Left lung (tissue), 4 donors: ENCODE measurements at regions not wholly inside any gene's neighbourhood (a gene's known extent, or its start where the extent isn't known, plus 50 kb on each side); places are given as distances from the start of the nearest gene placed in this dataset.
"Not testable (repeated sequence)": the region's sequence is repeated elsewhere in the genome, so short reads cannot be mapped to it uniquely, and the experiment has no call there.

Source experiments
- ATAC-seq: fragments of 200-7000 bp; cut with Tn5 transposase; one replicate; pipeline ENCODE4 v1.9.1; 2020; ENCODE audit warnings: moderate library complexity
- DNase-seq, 4 donors: peaks; one replicate each; pipeline ENCODE4 v3.0.0-alpha.2; 2013 to 2020
- H3K27ac ChIP-seq, 2 donors: fragments of 200-600 bp; sonication (generic) in 1 of 2; one replicate each; pipeline versions ENCODE4 v1.5.0 to v1.8.0; 2020 to 2021
- H3K27me3 ChIP-seq, 2 donors: fragments of 200-600 bp; sonication (generic) in 1 of 2; one replicate each; pipeline versions ENCODE4 v1.5.0 to v1.8.0; 2020 to 2021
- H3K36me3 ChIP-seq, 2 donors: fragments of 200-600 bp; sonication (generic) in 1 of 2; one replicate each; pipeline versions ENCODE4 v1.5.0 to v1.8.0; 2020 to 2021
- H3K4me1 ChIP-seq, 2 donors: fragments of 200-600 bp; one replicate each; pipeline ENCODE4 v1.8.0; 2021
- H3K4me3 ChIP-seq, 2 donors: fragments of 200-600 bp; sonication (generic) in 1 of 2; one replicate each; pipeline versions ENCODE4 v1.5.0 to v1.8.0; 2020 to 2021; ENCODE audit warnings: mild to moderate bottlenecking in 1 of 2
- H3K9me3 ChIP-seq, 2 donors: fragments of 200-600 bp; sonication (generic) in 1 of 2; one replicate each; pipeline versions ENCODE4 v1.5.0 to v1.8.0; 2020 to 2021
- CTCF ChIP-seq, 2 donors: fragments of 200-600 bp; sonication (generic) in 1 of 2; IDR thresholded peaks; one replicate each; pipeline versions ENCODE4 v1.5.0 to v1.8.0; 2021; ENCODE audit warnings: antibody characterized with exemption in 2 of 2
- intact Hi-C, 2 donors: fragments of 100-400 bp; cut with DNase I; formaldehyde crosslinking; loops; one replicate each; pipeline versions ENCODE4 v1.11.2 to v1.14.2; 2022
- donor health status: DM: no; HTN: yes; CAD: no.
- donor health status: DM: no; HTN: no; CAD: no.

GRCh38 chr4:123676890-123677229 lies 280.3 kb downstream of the SPRY1 start:
- no peak overlapping the region for H3K4me3 ChIP-seq
- no peaks in the 10 kb centered on the region for H3K9me3 ChIP-seq
- peak in 1 of 4 donors; percentile 65 for DNase-seq
- H3K27me3 ChIP-seq: no peaks in the 10 kb centered on the region
- no peaks in the 10 kb centered on the region for H3K4me1 ChIP-seq
- H3K27ac ChIP-seq: no peak overlapping the region
- intact Hi-C loops: no loop called here
- no peak for TF ChIP-seq CTCF (IDR thresholded peaks at IDR 0.05)
- ATAC-seq: peak; percentile 72
- H3K36me3 ChIP-seq: no peaks in the 10 kb centered on the region

- no peak for DNase-seq
- no peak for TF ChIP-seq CTCF (IDR thresholded peaks at IDR 0.05)
- peaks cover 0 to 2% of the 10 kb centered on the region in 2 donors for H3K9me3 ChIP-seq
- H3K4me3 ChIP-seq: no peak overlapping the region
- no peak overlapping the region for H3K27ac ChIP-seq
- intact Hi-C loops: no loop called here
- H3K36me3 ChIP-seq: no peaks in the 10 kb centered on the region
- no peaks in the 10 kb centered on the region for H3K27me3 ChIP-seq
- no peak for ATAC-seq
- H3K4me1 ChIP-seq: no peaks in the 10 kb centered on the region
Measured at GRCh38 chr4:123682931-123683330, 286.3 kb downstream of the SPRY1 start.

GRCh38 chr4:123684937-123685336 lies 288.3 kb downstream of the SPRY1 start:
- DNase-seq: peak in 1 of 4 donors; percentile 67
- H3K27ac ChIP-seq, H3K4me1 ChIP-seq, intact Hi-C loops, H3K4me3 ChIP-seq, H3K36me3 ChIP-seq, H3K27me3 ChIP-seq, ATAC-seq: not testable (repeated sequence)
- peaks cover 0 to 15% of the 10 kb centered on the region in 2 donors for H3K9me3 ChIP-seq

- ATAC-seq, H3K4me1 ChIP-seq, H3K27me3 ChIP-seq, H3K4me3 ChIP-seq, H3K9me3 ChIP-seq, DNase-seq, H3K36me3 ChIP-seq, intact Hi-C loops, H3K27ac ChIP-seq: not testable (repeated sequence)
Measured at GRCh38 chr4:123695531-123695930, 298.9 kb downstream of the SPRY1 start.

GRCh38 chr4:123696687-123697086 lies 300.1 kb downstream of the SPRY1 start:
- H3K9me3 ChIP-seq: no peaks in the 10 kb centered on the region
- intact Hi-C loops: no loop called here
- no peak for ATAC-seq
- H3K36me3 ChIP-seq: no peaks in the 10 kb centered on the region
- no peak for TF ChIP-seq CTCF (IDR thresholded peaks at IDR 0.05)
- no peaks in the 10 kb centered on the region for H3K4me1 ChIP-seq
- H3K27me3 ChIP-seq: no peaks in the 10 kb centered on the region
- H3K27ac ChIP-seq: no peak overlapping the region
- no peak overlapping the region for H3K4me3 ChIP-seq
- DNase-seq: no peak

GRCh38 chr4:123698556-123698955 lies 302.0 kb downstream of the SPRY1 start:
- no peaks in the 10 kb centered on the region for H3K9me3 ChIP-seq
- intact Hi-C loops: no loop called here
- no peaks in the 10 kb centered on the region for H3K4me1 ChIP-seq
- no peak overlapping the region for H3K4me3 ChIP-seq
- H3K36me3 ChIP-seq: no peaks in the 10 kb centered on the region
- DNase-seq (no peak), ATAC-seq (no peak)
- no peak for TF ChIP-seq CTCF (IDR thresholded peaks at IDR 0.05)
- no peaks in the 10 kb centered on the region for H3K27me3 ChIP-seq
- no peak overlapping the region for H3K27ac ChIP-seq
